ENCODE measurements at regions not wholly inside any gene's neighbourhood (a gene's known extent, or its start where the extent isn't known, plus 50 kb on each side); places are given as distances from the start of the nearest gene placed in this dataset.

GRCh38 chr12:90064852-90065801 is 356.5 kb upstream of the ATP2B1 start:
- no peak for DNase-seq

- DNase-seq = no peak
Measured at GRCh38 chr12:90062799-90063198, 354.2 kb upstream of the ATP2B1 start.

- DNase-seq = no peak
Measured at GRCh38 chr12:90061809-90062208, 353.2 kb upstream of the ATP2B1 start.

- no peak for DNase-seq
Measured at GRCh38 chr12:90060031-90060430, 351.4 kb upstream of the ATP2B1 start.

- DNase-seq = no peak
Measured at GRCh38 chr12:90058704-90059103, 350.1 kb upstream of the ATP2B1 start.

GRCh38 chr12:90055071-90055470 is 346.4 kb upstream of the ATP2B1 start:
- no peak for DNase-seq

- DNase-seq = no peak
Measured at GRCh38 chr12:90048918-90049317, 340.3 kb upstream of the ATP2B1 start.

GRCh38 chr12:90045559-90045958 is 336.9 kb upstream of the ATP2B1 start:
- no peak for DNase-seq

- no peak for DNase-seq
Measured at GRCh38 chr12:90044069-90044468, 335.4 kb upstream of the ATP2B1 start.

GRCh38 chr12:90042920-90043641 is 334.4 kb upstream of the ATP2B1 start:
- no peak for DNase-seq

GRCh38 chr12:90038289-90038688 is 329.7 kb upstream of the ATP2B1 start:
- DNase-seq = no peak

- no peak for DNase-seq
Measured at GRCh38 chr12:90037740-90038139, 329.1 kb upstream of the ATP2B1 start.

- no peak for DNase-seq
Measured at GRCh38 chr12:90036637-90037036, 328.0 kb upstream of the ATP2B1 start.

GRCh38 chr12:90030726-90031125 is 322.1 kb upstream of the ATP2B1 start:
- DNase-seq = no peak

- no peak for DNase-seq
Measured at GRCh38 chr12:90029317-90029716, 320.7 kb upstream of the ATP2B1 start.

- DNase-seq = no peak
Measured at GRCh38 chr12:90028635-90029051, 320.0 kb upstream of the ATP2B1 start.

GRCh38 chr12:90027889-90028634 is 319.4 kb upstream of the ATP2B1 start:
- no peak for DNase-seq

GRCh38 chr12:90027041-90027440 is 318.4 kb upstream of the ATP2B1 start:
- no peak for DNase-seq

GRCh38 chr12:90026516-90026915 is 317.9 kb upstream of the ATP2B1 start:
- DNase-seq = no peak

- no peak for DNase-seq
Measured at GRCh38 chr12:90024262-90024661, 315.6 kb upstream of the ATP2B1 start.

- no peak for DNase-seq
Measured at GRCh38 chr12:90023207-90023900, 314.7 kb upstream of the ATP2B1 start.

- no peak for DNase-seq
Measured at GRCh38 chr12:90021795-90022440, 313.3 kb upstream of the ATP2B1 start.
